Neural cell (in vitro differentiated cells): ENCODE measurements at regions not wholly inside any gene's neighbourhood (a gene's known extent, or its start where the extent isn't known, plus 50 kb on each side); places are given as distances from the start of the nearest gene placed in this dataset.
A peak's percentile ranks its signal among the peaks of the same experiment; 100 is the strongest.

Source experiments
- EZH2 ChIP-seq: fragments of 200-600, 300-800 bp; shearing (Covaris generic), sonication (generic); IDR thresholded peaks from 2 replicates; pipeline ENCODE4 v1.6.1; 2014; ENCODE audit warnings: antibody characterized with exemption, low read length, borderline replicate concordance, mild to moderate bottlenecking; ENCODE audit not compliant: insufficient read depth, poor library complexity, severe bottlenecking
- MXI1 ChIP-seq: fragments of 450-650 bp; conservative IDR thresholded peaks from 2 replicates; pipeline ENCODE4 v1.6.1; 2014; ENCODE audit warnings: antibody characterized with exemption, mild to moderate bottlenecking; ENCODE audit not compliant: poor library complexity, severe bottlenecking
- POLR2AphosphoS5 ChIP-seq: IDR thresholded peaks from 2 replicates; pipeline ENCODE4 v1.6.1; 2012
- TAF1 ChIP-seq: IDR thresholded peaks from 2 replicates; pipeline ENCODE4 v1.6.1; 2012; ENCODE audit warnings: low read depth
- TF ChIP-seq, protein P1 (sequence below): fragments of 450-650 bp; IDR thresholded peaks from 2 replicates; pipeline ENCODE4 v1.5.1; 2014; ENCODE audit warnings: antibody characterized with exemption, mild to moderate bottlenecking, moderate library complexity; ENCODE audit not compliant: poor library complexity, severe bottlenecking

DNA sequence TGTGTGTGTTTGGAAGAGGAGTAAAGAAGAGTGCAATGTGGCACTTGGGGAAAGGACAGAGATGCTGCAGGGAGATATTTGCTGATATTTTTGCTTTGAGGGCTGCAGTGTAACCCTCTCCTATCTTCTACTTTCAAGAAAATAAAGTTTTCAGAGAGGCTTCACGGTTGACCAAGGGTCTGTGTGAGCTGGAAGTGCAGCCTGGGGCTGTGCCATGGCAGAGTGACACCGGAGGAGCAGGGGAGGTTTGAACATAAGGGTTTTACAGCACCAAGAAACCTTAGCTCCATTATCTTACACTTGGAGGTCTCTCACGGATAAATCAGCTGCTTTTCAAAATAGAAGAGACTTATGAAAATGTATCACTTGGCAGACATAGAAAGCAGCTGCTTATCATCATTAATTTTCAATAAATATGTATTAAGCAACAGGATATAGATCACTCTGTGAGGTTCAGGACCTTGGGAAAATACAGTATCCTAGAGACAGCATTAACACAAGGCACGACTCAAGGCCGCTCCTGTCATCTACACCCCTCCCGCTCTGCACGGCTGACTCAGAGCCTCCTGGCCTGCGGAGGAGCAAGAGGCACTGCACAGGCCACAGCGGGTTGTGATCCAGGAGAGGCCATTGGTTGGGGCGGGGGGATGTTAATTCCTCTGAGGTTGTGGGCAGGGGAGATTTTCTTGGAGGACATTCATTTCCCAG, 127.8 kb downstream of the COPS8 start:
- TF ChIP-seq, protein P1, sequence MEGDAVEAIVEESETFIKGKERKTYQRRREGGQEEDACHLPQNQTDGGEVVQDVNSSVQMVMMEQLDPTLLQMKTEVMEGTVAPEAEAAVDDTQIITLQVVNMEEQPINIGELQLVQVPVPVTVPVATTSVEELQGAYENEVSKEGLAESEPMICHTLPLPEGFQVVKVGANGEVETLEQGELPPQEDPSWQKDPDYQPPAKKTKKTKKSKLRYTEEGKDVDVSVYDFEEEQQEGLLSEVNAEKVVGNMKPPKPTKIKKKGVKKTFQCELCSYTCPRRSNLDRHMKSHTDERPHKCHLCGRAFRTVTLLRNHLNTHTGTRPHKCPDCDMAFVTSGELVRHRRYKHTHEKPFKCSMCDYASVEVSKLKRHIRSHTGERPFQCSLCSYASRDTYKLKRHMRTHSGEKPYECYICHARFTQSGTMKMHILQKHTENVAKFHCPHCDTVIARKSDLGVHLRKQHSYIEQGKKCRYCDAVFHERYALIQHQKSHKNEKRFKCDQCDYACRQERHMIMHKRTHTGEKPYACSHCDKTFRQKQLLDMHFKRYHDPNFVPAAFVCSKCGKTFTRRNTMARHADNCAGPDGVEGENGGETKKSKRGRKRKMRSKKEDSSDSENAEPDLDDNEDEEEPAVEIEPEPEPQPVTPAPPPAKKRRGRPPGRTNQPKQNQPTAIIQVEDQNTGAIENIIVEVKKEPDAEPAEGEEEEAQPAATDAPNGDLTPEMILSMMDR = peak; percentile 19
- TF ChIP-seq TAF1 = no peak
- TF ChIP-seq POLR2AphosphoS5 = no peak
- TF ChIP-seq EZH2 = no peak
- no peak for TF ChIP-seq MXI1
